Memory B cell (primary cell): ENCODE measurements at regions not wholly inside any gene's neighbourhood (a gene's known extent, or its start where the extent isn't known, plus 50 kb on each side); places are given as distances from the start of the nearest gene placed in this dataset.
A peak's percentile ranks its signal among the peaks of the same experiment; 100 is the strongest.

Source experiments
- ATAC-seq: fragments of 150-1000 bp; cut with Tn5 transposase; 2 replicates; pipeline ENCODE4 v1.10.0; 2021; ENCODE audit warnings: low read depth, mild to moderate bottlenecking, moderate library complexity
- DNase-seq, 2 donors: peaks; one replicate each; pipeline ENCODE4 v3.0.0; 2022; ENCODE audit warnings: low spot score in 2 of 2
- H3K27ac Mint-ChIP-seq: one replicate; pipeline ENCODE4 v1.8.0; 2022; ENCODE audit warnings: mild to moderate bottlenecking, moderate library complexity, mixed read lengths
- H3K27me3 Mint-ChIP-seq: one replicate; pipeline ENCODE4 v1.8.0; 2022; ENCODE audit warnings: mixed read lengths
- H3K36me3 Mint-ChIP-seq: one replicate; pipeline ENCODE4 v1.8.0; 2022; ENCODE audit warnings: mild to moderate bottlenecking, mixed read lengths
- H3K4me1 Mint-ChIP-seq: one replicate; pipeline ENCODE4 v1.8.0; 2022; ENCODE audit warnings: mixed read lengths
- H3K4me3 Mint-ChIP-seq: one replicate; pipeline ENCODE4 v1.8.0; 2022; ENCODE audit warnings: mild to moderate bottlenecking, moderate library complexity, mixed read lengths
- H3K9me3 Mint-ChIP-seq: one replicate; pipeline ENCODE4 v1.8.0; 2022; ENCODE audit warnings: mixed read lengths

DNA sequence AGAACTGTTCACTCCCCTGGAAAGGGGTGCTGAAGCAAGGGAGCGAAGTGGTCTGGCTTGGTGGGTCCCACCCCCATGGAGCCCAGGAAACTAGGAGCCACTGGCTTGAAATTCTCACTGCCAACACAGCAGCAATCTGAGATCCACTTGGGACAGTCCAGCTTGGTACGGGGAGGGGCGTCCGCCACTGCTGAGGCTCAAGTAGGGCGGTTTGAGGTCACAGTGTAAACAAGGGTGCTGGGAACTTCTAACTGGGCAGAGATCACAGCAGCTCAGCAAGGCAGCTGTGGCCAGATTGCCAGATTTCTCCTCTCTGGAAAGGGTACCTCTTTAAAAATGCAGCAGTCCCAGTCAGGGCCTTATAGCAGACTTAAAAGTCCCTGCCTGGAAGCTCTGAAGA, 53.9 kb upstream of the GALNTL6 start:
- Mint-ChIP-seq H3K9me3 (no peaks in the 10 kb centered on the region), H3K4me3 (no peak overlapping the region), H3K4me1 (no peaks in the 10 kb centered on the region), H3K27ac (no peak overlapping the region), H3K27me3 (peaks cover 1% of the 10 kb centered on the region), H3K36me3 (no peaks in the 10 kb centered on the region)
- DNase-seq (no peak), ATAC-seq (no peak)

GRCh38 chr4:171751538-171751937, 61.7 kb upstream of the GALNTL6 start:
- H3K4me3 Mint-ChIP-seq, result no peak overlapping the region
- no peak overlapping the region for H3K27ac Mint-ChIP-seq

GRCh38 chr4:171746418-171746817, 66.8 kb upstream of the GALNTL6 start:
- DNase-seq (no peak), ATAC-seq (no peak)
- H3K4me1 Mint-ChIP-seq, result no peaks in the 10 kb centered on the region
- H3K4me3 Mint-ChIP-seq, result no peak overlapping the region
- no peaks in the 10 kb centered on the region for H3K9me3 Mint-ChIP-seq
- H3K36me3 Mint-ChIP-seq, result no peaks in the 10 kb centered on the region
- peaks cover 3% of the 10 kb centered on the region for H3K27me3 Mint-ChIP-seq
- H3K27ac Mint-ChIP-seq, result no peak overlapping the region

More at GRCh38 chr4:171751538-171751937, 61.7 kb upstream of the GALNTL6 start:
- Mint-ChIP-seq H3K36me3 (no peaks in the 10 kb centered on the region), H3K9me3 (no peaks in the 10 kb centered on the region), H3K4me1 (no peaks in the 10 kb centered on the region), H3K27me3 (no peaks in the 10 kb centered on the region)
- DNase-seq, result no peak
- no peak for ATAC-seq

GRCh38 chr4:171742436-171742835, 70.8 kb upstream of the GALNTL6 start:
- no peak overlapping the region for H3K4me3 Mint-ChIP-seq

DNA sequence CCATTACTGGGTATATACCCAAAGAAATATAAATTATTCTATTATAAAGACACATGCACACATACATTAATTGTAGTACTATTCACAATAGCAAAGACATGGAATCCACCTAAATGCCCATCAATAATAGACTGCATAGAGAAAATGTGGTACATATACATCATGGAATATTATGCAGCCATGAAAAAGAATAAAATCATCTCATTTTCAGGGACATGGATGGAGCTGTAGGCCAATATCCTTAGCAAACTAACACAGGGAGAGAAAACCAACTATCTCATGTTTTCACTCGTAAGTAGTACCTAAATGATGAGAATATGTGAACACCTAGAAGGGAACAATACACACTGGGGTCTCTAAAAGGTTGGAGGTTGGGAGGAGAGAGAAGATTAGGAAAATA, 86.0 kb upstream of the GALNTL6 start:
- DNase-seq, result no peak
- H3K4me1 Mint-ChIP-seq, result no peaks in the 10 kb centered on the region
- H3K27me3 Mint-ChIP-seq, result no peaks in the 10 kb centered on the region
- no peak for ATAC-seq
- no peak overlapping the region for H3K4me3 Mint-ChIP-seq
- peaks cover 16% of the 10 kb centered on the region for H3K9me3 Mint-ChIP-seq
- H3K27ac Mint-ChIP-seq, result no peak overlapping the region
- peaks cover 4% of the 10 kb centered on the region for H3K36me3 Mint-ChIP-seq

More at GRCh38 chr4:171742436-171742835, 70.8 kb upstream of the GALNTL6 start:
- ATAC-seq (no peak), DNase-seq (no peak)
- no peaks in the 10 kb centered on the region for H3K4me1 Mint-ChIP-seq
- H3K27me3 Mint-ChIP-seq, result peaks cover 3% of the 10 kb centered on the region
- no peaks in the 10 kb centered on the region for H3K9me3 Mint-ChIP-seq
- H3K36me3 Mint-ChIP-seq, result no peaks in the 10 kb centered on the region
- no peak overlapping the region for H3K27ac Mint-ChIP-seq

GRCh38 chr4:171721937-171722336, 91.3 kb upstream of the GALNTL6 start:
- DNase-seq, result no peak
- ATAC-seq, result no peak
- Mint-ChIP-seq H3K36me3 (peaks cover 2% of the 10 kb centered on the region), H3K9me3 (peaks cover 11% of the 10 kb centered on the region), H3K4me1 (no peaks in the 10 kb centered on the region), H3K27ac (no peak overlapping the region), H3K27me3 (no peaks in the 10 kb centered on the region), H3K4me3 (no peak overlapping the region)

- Mint-ChIP-seq H3K27ac (no peak overlapping the region), H3K4me1 (no peaks in the 10 kb centered on the region), H3K4me3 (no peak overlapping the region), H3K36me3 (peaks cover 3% of the 10 kb centered on the region), H3K9me3 (peaks cover 10% of the 10 kb centered on the region), H3K27me3 (no peaks in the 10 kb centered on the region)
- DNase-seq (no peak), ATAC-seq (no peak)
Observed at GRCh38 chr4:171719691-171720090, 93.5 kb upstream of the GALNTL6 start.

DNA sequence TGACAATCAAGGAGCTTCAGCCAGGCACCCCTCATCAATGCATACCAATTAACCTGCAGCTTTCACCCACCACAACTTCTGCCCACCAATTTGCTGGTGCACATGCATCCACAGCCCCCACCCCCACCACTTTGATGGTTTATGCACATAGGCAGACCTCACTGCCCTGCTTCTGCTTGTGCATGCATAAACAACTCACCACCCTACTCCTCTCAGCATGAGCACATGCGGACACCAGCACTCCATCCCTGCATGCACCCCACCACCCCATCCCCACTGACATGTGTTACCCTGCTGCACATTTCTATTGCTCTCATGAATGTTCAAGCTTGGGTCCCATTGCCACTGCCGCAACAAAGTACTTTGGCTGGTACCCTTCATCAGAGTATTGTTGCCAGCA, 94.5 kb upstream of the GALNTL6 start:
- Mint-ChIP-seq H3K9me3 (peaks cover 11% of the 10 kb centered on the region), H3K4me3 (no peak overlapping the region), H3K27me3 (no peaks in the 10 kb centered on the region), H3K36me3 (peaks cover 3% of the 10 kb centered on the region), H3K4me1 (no peaks in the 10 kb centered on the region), H3K27ac (no peak overlapping the region)
- ATAC-seq (no peak), DNase-seq (no peak)

GRCh38 chr4:171718069-171718468, 95.1 kb upstream of the GALNTL6 start:
- Mint-ChIP-seq H3K4me3 (no peak overlapping the region), H3K9me3 (peaks cover 11% of the 10 kb centered on the region), H3K4me1 (no peaks in the 10 kb centered on the region), H3K36me3 (peaks cover 3% of the 10 kb centered on the region), H3K27me3 (no peaks in the 10 kb centered on the region), H3K27ac (no peak overlapping the region)
- DNase-seq, result no peak
- ATAC-seq, result no peak

- DNase-seq (no peak), ATAC-seq (no peak)
- peaks cover 8% of the 10 kb centered on the region for H3K9me3 Mint-ChIP-seq
- no peaks in the 10 kb centered on the region for H3K4me1 Mint-ChIP-seq
- no peak overlapping the region for H3K27ac Mint-ChIP-seq
- no peak overlapping the region for H3K4me3 Mint-ChIP-seq
- H3K27me3 Mint-ChIP-seq, result no peaks in the 10 kb centered on the region
- H3K36me3 Mint-ChIP-seq, result peaks cover 3% of the 10 kb centered on the region
Observed at GRCh38 chr4:171717231-171717741, 95.9 kb upstream of the GALNTL6 start.

DNA sequence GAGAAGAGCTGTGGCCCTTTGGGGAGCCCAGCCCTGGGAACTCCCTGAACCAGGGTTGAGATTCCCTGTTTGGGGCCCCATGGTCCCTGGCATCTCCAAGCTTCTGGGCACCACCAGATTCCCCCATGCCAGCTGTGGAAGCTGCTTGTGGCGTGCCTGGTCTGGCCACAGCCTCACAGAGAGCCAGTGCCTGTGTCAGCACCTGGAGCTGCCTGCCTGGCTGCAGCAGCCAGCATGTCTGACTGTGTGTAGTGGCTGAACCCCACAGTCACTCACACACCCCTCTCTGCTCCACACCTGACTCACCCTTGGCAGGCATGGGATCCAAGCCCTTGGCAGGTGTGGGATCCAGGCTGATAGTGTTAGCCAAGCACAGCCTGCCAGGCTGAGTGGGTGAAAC, 97.2 kb upstream of the GALNTL6 start:
- DNase-seq (no peak), ATAC-seq (no peak)
- no peaks in the 10 kb centered on the region for H3K27me3 Mint-ChIP-seq
- H3K9me3 Mint-ChIP-seq, result peaks cover 4% of the 10 kb centered on the region
- no peak overlapping the region for H3K27ac Mint-ChIP-seq
- no peaks in the 10 kb centered on the region for H3K4me1 Mint-ChIP-seq
- H3K4me3 Mint-ChIP-seq, result no peak overlapping the region
- H3K36me3 Mint-ChIP-seq, result peaks cover 3% of the 10 kb centered on the region

DNA sequence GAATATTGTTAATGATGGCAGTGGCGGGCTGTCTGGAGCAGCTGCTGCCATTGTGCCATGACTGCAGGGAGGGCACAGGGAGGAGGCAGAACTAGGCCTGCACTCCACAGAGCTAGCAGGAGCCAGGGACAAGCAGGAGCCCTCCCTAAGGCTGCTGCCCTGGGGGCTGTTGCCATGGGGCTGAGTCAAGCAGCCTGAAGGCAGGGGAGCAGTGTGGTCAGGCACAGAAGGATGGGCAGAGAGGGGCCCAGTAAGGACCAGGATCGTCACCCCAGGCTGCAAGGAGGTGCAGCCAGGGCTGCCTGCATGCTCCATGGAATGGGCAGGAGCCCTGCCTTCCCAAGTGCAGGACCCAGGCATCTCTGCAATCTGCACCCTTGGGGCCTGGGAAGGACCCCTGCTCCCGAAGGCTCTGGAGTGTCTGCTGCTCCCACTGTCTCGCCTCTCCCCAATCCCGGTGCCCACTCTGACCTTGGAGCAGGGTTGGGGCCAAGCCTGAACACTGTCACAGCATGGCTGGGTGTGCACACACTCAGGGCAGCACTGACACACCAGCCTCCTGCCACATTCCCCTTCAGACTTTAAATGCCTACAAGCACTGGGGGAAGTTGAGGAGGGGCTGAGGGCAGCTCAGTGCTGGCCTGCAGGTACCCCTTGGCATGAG, 98.3 kb upstream of the GALNTL6 start:
- Mint-ChIP-seq H3K9me3 (peaks cover 2% of the 10 kb centered on the region), H3K4me1 (no peaks in the 10 kb centered on the region)

GRCh38 chr4:171710743-171711142, 102.5 kb upstream of the GALNTL6 start:
- Mint-ChIP-seq H3K4me1 (no peaks in the 10 kb centered on the region), H3K4me3 (no peak overlapping the region), H3K9me3 (peaks cover 4% of the 10 kb centered on the region), H3K27me3 (peaks cover 4% of the 10 kb centered on the region), H3K36me3 (peaks cover 1% of the 10 kb centered on the region), H3K27ac (no peak overlapping the region)
- no peak for DNase-seq
- no peak for ATAC-seq

More for the DNA sequence above, 98.3 kb upstream of the GALNTL6 start:
- DNase-seq (no peak), ATAC-seq (no peak)
- H3K36me3 Mint-ChIP-seq, result peaks cover 3% of the 10 kb centered on the region
- H3K4me3 Mint-ChIP-seq, result no peak overlapping the region
- H3K27ac Mint-ChIP-seq, result no peak overlapping the region
- no peaks in the 10 kb centered on the region for H3K27me3 Mint-ChIP-seq

GRCh38 chr4:171676555-171677215, 136.5 kb upstream of the GALNTL6 start:
- Mint-ChIP-seq H3K27ac (peak overlapping the region; percentile 20), H3K4me1 (peaks cover 10% of the 10 kb centered on the region), H3K27me3 (no peaks in the 10 kb centered on the region), H3K4me3 (peak overlapping the region; percentile 72), H3K36me3 (no peaks in the 10 kb centered on the region), H3K9me3 (no peaks in the 10 kb centered on the region)
- ATAC-seq (peak; percentile 100), DNase-seq (peak; percentile 13 to 44)

DNA sequence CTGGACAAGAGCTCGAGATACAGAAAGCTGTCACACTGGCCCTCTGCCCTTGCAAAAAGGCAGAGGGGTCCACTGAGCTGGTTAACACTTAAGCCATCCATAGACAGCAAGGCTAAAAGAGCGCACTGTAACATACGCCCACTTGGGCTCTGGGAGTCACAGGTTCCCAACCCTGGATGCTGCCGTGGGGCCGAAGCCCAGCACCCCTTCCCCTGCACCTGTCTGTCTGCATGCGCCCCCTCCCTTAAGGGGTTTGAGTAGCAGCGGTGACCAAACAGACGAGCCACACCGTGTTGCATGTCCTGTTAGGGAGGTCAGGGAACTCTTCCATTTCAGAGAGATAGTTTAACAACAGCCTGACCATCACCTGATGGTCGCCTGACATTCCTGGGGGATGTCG, 138.4 kb upstream of the GALNTL6 start:
- ATAC-seq, result no peak
- H3K27ac Mint-ChIP-seq, result no peak overlapping the region
- H3K27me3 Mint-ChIP-seq, result no peaks in the 10 kb centered on the region
- no peaks in the 10 kb centered on the region for H3K9me3 Mint-ChIP-seq
- DNase-seq, result no peak
- no peak overlapping the region for H3K4me3 Mint-ChIP-seq
- H3K4me1 Mint-ChIP-seq, result peaks cover 8% of the 10 kb centered on the region
- no peaks in the 10 kb centered on the region for H3K36me3 Mint-ChIP-seq
